ENCODE measurements at regions not wholly inside any gene's neighbourhood (a gene's known extent, or its start where the extent isn't known, plus 50 kb on each side); places are given as distances from the start of the nearest gene placed in this dataset.

DNA sequence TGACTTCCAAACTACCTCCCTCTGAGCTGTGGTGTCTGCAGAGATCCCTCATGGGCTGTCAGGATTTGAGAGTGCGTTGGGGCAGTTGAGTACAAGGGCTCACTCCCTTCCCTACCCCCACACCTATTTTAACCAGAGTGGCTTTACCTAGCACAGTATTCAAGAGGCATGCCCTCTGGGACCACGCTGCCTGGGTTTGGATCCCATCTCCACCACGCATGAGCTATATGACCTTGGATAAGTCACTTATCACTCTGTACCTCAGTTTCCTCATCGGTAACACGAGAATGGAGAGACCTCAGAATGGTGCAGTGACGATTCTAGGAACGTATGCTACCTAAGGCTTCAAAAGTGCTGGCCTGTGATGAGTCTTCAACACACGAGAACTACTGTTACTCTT is 147.3 kb upstream of the WNT4 start:
- TF ChIP-seq, protein P1, sequence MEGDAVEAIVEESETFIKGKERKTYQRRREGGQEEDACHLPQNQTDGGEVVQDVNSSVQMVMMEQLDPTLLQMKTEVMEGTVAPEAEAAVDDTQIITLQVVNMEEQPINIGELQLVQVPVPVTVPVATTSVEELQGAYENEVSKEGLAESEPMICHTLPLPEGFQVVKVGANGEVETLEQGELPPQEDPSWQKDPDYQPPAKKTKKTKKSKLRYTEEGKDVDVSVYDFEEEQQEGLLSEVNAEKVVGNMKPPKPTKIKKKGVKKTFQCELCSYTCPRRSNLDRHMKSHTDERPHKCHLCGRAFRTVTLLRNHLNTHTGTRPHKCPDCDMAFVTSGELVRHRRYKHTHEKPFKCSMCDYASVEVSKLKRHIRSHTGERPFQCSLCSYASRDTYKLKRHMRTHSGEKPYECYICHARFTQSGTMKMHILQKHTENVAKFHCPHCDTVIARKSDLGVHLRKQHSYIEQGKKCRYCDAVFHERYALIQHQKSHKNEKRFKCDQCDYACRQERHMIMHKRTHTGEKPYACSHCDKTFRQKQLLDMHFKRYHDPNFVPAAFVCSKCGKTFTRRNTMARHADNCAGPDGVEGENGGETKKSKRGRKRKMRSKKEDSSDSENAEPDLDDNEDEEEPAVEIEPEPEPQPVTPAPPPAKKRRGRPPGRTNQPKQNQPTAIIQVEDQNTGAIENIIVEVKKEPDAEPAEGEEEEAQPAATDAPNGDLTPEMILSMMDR (conservative IDR thresholded peaks at IDR 0.05; ENCODE audit: low read depth, low read length): no peak
- H3K4me3 ChIP-seq (ENCODE audit: low read depth, low read length): no peak overlapping the region

DNA sequence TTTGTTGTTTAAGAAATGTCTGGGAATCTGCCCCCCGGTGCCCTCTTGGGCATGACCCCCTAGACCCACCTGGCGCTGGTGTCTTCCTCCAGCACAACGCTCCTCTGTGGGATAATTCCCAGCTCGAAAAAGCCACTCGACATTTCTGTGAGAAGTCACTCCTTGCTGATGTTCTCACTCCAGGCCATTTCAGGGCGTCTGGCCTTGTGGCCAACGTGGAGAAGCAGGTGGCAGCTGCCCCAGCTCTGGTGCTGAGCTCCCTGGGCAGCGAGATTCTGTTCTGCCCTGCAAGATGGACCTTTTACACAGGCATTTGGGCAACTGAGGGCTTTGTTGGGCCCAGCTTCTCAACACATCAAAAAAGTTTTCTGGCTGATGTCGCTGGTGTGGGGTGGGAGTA is 147.7 kb upstream of the WNT4 start:
- TF ChIP-seq, protein P1 (conservative IDR thresholded peaks at IDR 0.05; ENCODE audit: low read depth, low read length): no peak
- H3K4me3 ChIP-seq (ENCODE audit: low read depth, low read length): no peak overlapping the region
- no peak for DNase-seq (ENCODE audit: low read depth)

More for the DNA sequence above, 147.3 kb upstream of the WNT4 start:
- no peak for DNase-seq (ENCODE audit: low read depth)

DNA sequence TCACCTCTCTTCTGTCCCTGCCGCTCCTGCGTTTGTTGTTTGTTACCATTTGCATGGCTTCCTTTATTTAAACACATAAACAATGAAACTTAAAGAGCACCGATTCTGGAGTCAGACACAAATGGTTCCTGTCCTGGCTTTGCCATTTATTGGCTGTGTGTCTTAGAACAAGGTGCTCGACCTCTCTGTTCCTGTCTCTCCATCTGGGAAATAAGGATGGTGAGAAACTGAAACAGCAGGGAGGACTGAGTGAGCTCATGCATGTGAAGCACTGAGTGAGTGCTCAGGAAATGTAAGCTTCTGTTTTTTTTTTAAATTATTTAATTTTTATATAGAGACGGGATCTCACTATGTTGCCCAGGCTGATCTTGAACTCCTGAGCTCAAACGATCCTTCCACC is 148.2 kb upstream of the WNT4 start:
- H3K4me3 ChIP-seq (ENCODE audit: low read depth, low read length): no peak overlapping the region
- DNase-seq (ENCODE audit: low read depth): no peak
- TF ChIP-seq, protein P1 (conservative IDR thresholded peaks at IDR 0.05; ENCODE audit: low read depth, low read length): no peak

DNA sequence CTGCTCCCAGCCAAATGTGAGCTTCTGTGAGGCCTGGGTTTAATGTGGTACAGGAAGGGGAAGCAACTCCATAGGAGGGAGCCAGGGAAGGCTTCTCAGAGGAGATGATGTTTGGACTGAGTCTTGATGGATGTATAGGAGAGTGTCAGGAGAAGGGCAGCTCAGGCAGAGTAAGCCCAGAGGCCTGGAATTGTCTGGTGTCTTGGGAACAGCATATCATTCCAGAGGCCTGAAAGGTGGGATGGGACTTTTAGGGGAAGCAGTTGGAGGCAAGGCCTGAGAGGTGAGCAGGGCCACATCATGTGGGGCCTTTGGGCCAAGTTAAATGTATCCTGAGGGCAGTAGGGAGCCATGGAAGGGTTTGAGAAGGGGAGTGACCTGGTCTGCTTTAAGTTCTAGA is 148.6 kb upstream of the WNT4 start:
- TF ChIP-seq, protein P1 (conservative IDR thresholded peaks at IDR 0.05; ENCODE audit: low read depth, low read length): no peak
- H3K4me3 ChIP-seq (ENCODE audit: low read depth, low read length): no peak overlapping the region

DNA sequence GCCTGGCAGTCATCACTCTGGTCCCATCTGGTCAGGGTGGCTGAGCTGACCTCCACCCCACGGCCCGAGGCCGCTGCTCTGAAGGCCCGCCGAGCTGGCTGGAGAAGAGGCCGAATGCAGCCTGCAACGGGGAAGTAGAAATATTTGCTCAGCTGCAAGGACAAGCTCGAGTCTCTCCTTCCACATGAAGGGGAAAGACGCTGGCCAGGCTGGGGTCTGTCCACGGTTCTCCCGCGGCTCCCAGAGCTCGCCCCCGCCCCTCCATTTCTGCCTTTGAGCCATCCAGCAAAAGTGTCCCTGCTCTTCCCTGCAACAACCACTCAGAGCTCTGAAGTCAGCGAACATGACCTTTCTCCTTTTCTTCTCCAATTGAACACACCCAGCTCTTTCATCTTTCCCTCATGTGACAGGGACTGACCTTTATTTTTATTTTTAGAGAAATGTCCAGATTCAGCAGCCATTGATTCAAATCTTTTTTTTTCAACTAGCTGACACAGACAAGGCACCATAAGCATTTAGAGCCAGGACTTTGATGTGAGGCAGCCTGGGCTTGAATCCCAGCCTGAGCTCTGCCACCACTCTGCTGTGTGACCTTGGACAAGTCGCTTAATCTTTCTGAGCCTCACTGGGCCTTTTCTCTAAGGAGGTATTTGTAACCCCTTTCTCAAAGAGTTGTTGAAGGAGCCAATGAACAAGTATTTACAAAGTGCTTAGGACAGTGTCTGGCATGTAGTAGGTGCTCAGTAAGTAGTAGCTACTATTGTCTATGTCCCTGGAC is 149.3 kb upstream of the WNT4 start:
- no peak for DNase-seq (ENCODE audit: low read depth)
- no peak overlapping the region for H3K4me3 ChIP-seq (ENCODE audit: low read depth, low read length)
- TF ChIP-seq, protein P1 (conservative IDR thresholded peaks at IDR 0.05; ENCODE audit: low read depth, low read length): no peak

More for the DNA sequence above, 148.6 kb upstream of the WNT4 start:
- DNase-seq (ENCODE audit: low read depth): no peak

DNA sequence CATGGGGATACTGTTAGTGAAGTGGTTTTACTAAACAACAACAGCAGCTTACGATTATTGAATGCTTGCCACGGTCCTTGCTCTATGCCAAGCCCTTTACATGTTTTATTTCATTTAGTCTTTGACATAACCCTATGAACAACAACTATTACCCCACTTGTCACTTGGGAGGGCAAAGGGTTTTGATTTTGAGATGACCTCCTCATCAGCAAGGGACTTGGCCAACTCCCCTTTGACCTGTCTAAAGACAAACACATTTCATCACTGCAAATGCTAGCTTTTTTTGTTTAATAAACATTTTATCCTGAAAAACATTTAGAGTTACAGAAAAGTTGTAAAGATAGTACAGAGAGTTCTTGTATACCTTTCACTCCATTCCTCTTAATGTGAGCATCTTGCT is 152.5 kb upstream of the WNT4 start:
- TF ChIP-seq, protein P1 (conservative IDR thresholded peaks at IDR 0.05; ENCODE audit: low read depth, low read length): no peak
- no peak for DNase-seq (ENCODE audit: low read depth)
- H3K4me3 ChIP-seq (ENCODE audit: low read depth, low read length): no peak overlapping the region

DNA sequence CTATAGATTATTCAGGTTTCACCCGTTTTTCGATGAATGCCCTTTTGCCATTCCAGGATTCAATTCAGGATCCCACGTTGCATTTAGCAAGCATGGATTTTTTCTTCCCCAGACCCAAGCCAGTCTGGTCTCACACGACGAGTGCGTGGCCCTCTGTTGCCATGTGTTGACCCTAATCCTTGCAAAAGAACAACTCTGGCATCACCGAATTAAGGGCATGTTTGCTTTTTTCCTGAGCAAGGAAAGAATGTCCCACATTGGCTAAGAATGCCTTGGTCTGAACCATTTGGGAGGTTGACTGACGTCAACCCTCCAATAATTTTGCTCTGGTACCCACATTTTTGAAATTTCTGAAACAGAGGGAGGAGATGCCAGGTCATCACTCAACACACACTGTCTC is 153.0 kb upstream of the WNT4 start:
- TF ChIP-seq, protein P1 (conservative IDR thresholded peaks at IDR 0.05; ENCODE audit: low read depth, low read length): no peak
- H3K4me3 ChIP-seq (ENCODE audit: low read depth, low read length): no peak overlapping the region
- no peak for DNase-seq (ENCODE audit: low read depth)

Data from choroid plexus epithelial cell (primary cell).